ENCODE measurements at regions not wholly inside any gene's neighbourhood (a gene's known extent, or its start where the extent isn't known, plus 50 kb on each side); places are given as distances from the start of the nearest gene placed in this dataset.

DNA sequence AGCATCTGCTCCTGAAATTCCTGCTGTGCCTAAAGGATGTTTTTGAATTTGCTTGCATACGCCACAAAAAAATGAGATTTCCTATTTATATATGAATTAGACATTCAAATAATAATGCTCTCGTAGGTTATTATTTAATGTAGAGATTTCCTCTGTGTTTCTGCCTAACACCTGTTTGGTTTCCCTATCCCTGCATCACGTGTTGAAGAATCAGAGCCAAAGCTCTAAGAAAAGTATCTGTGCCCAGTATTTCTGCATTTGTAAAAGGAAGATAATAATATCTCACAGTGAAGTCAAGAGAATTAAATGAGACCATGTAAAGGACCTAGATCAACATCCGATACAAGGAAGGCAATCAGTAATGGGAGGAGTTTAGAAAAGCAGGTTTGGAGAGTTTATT is 179.5 kb downstream of the HNRNPD start:
- TF ChIP-seq, protein P1, sequence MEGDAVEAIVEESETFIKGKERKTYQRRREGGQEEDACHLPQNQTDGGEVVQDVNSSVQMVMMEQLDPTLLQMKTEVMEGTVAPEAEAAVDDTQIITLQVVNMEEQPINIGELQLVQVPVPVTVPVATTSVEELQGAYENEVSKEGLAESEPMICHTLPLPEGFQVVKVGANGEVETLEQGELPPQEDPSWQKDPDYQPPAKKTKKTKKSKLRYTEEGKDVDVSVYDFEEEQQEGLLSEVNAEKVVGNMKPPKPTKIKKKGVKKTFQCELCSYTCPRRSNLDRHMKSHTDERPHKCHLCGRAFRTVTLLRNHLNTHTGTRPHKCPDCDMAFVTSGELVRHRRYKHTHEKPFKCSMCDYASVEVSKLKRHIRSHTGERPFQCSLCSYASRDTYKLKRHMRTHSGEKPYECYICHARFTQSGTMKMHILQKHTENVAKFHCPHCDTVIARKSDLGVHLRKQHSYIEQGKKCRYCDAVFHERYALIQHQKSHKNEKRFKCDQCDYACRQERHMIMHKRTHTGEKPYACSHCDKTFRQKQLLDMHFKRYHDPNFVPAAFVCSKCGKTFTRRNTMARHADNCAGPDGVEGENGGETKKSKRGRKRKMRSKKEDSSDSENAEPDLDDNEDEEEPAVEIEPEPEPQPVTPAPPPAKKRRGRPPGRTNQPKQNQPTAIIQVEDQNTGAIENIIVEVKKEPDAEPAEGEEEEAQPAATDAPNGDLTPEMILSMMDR (IDR thresholded peaks at IDR 0.05): no peak
- no peak for TF ChIP-seq EZH2 (IDR thresholded peaks at IDR 0.05; ENCODE audit: borderline replicate concordance, insufficient read depth, low read depth, low read length, poor library complexity, severe bottlenecking)
